ENCODE measurements at regions not wholly inside any gene's neighbourhood (a gene's known extent, or its start where the extent isn't known, plus 50 kb on each side); places are given as distances from the start of the nearest gene placed in this dataset.

DNA sequence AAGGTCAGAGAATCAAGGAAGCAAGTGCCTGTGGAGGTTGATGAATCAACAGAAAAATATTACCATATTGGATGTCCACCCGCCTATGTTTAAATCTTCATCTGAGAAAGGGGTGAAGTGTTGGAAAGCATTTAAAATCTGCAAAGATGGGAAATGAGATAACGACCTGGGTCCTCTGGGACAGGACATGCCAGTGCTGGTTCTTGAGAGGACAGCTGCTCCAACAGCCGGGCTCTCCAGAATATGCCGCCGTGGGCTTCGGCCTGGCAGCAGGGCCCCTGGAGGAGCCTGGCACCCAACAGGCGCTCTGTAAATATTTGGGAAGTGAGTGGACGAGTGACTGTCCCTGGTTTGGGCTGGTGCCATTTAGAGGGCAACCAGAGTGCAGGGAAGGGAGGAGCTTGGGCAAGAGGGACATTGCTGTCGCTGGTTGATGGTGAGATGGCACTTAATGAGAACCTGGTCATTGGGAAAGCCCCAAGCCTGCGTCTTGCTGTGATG, 129.9 kb downstream of the KCNA5 start:
- TF ChIP-seq, protein P1, sequence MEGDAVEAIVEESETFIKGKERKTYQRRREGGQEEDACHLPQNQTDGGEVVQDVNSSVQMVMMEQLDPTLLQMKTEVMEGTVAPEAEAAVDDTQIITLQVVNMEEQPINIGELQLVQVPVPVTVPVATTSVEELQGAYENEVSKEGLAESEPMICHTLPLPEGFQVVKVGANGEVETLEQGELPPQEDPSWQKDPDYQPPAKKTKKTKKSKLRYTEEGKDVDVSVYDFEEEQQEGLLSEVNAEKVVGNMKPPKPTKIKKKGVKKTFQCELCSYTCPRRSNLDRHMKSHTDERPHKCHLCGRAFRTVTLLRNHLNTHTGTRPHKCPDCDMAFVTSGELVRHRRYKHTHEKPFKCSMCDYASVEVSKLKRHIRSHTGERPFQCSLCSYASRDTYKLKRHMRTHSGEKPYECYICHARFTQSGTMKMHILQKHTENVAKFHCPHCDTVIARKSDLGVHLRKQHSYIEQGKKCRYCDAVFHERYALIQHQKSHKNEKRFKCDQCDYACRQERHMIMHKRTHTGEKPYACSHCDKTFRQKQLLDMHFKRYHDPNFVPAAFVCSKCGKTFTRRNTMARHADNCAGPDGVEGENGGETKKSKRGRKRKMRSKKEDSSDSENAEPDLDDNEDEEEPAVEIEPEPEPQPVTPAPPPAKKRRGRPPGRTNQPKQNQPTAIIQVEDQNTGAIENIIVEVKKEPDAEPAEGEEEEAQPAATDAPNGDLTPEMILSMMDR (IDR thresholded peaks at IDR 0.05), result no peak
- no peak for TF ChIP-seq POLR2A (IDR thresholded peaks at IDR 0.05)

Data from adrenal gland (tissue), 5 donors.